DOHH2 (cell line): ENCODE measurements at regions not wholly inside any gene's neighbourhood (a gene's known extent, or its start where the extent isn't known, plus 50 kb on each side); places are given as distances from the start of the nearest gene placed in this dataset.

Experiments
- H3F3A ChIP-seq: fragments of 200-600 bp; sonication (generic), shearing (Covaris generic); 2 replicates; pipeline ENCODE4 v1.6.0; 2016; ENCODE audit warnings: antibody characterized with exemption, mild to moderate bottlenecking; ENCODE audit not compliant: control insufficient read depth, insufficient read depth
- H3K27ac ChIP-seq: fragments of 200-600 bp; sonication (generic); 2 replicates; pipeline ENCODE4 v1.5.1; 2014; ENCODE audit warnings: low read depth, mild to moderate bottlenecking, low read length, moderate library complexity
- H3K27me3 ChIP-seq: fragments of 200-600 bp; sonication (generic); 2 replicates; pipeline ENCODE4 v1.6.1; 2014; ENCODE audit warnings: mild to moderate bottlenecking, low read length, mixed read lengths; ENCODE audit not compliant: control insufficient read depth
- H3K36me3 ChIP-seq: fragments of 200-600 bp; sonication (generic); 2 replicates; pipeline ENCODE4 v1.6.1; 2014; ENCODE audit warnings: mild to moderate bottlenecking, low read length, moderate library complexity, mixed read lengths; ENCODE audit not compliant: control insufficient read depth
- H3K4me1 ChIP-seq: fragments of 200-600 bp; sonication (generic); 2 replicates; pipeline ENCODE4 v1.6.1; 2014; ENCODE audit warnings: mild to moderate bottlenecking, low read length, mixed read lengths; ENCODE audit not compliant: control insufficient read depth
- H3K4me2 ChIP-seq: fragments of 200-600 bp; sonication (generic); 2 replicates; pipeline ENCODE4 v1.6.0; 2014; ENCODE audit warnings: mild to moderate bottlenecking, low read length, moderate library complexity
- H3K4me3 ChIP-seq: fragments of 200-600 bp; sonication (generic); 2 replicates; pipeline ENCODE4 v1.5.1; 2014; ENCODE audit warnings: mild to moderate bottlenecking, low read length, mixed read lengths
- H3K79me2 ChIP-seq: fragments of 200-600 bp; sonication (generic); 2 replicates; pipeline ENCODE4 v1.6.1; 2014; ENCODE audit warnings: mild to moderate bottlenecking, low read length, mixed read lengths; ENCODE audit not compliant: control insufficient read depth
- H3K9me2 ChIP-seq: fragments of 200-600 bp; sonication (generic); replicated peaks from 2 replicates; pipeline ENCODE4 v1.6.1; 2014; ENCODE audit warnings: mild to moderate bottlenecking, low read length, mixed read lengths; ENCODE audit not compliant: control insufficient read depth
- H3K9me3 ChIP-seq: fragments of 200-600 bp; sonication (generic); 2 replicates; pipeline ENCODE4 v1.6.1; 2014; ENCODE audit warnings: antibody characterized with exemption, low read length, mixed read lengths; ENCODE audit not compliant: control insufficient read depth, insufficient read depth
- H4K20me1 ChIP-seq: fragments of 200-600 bp; sonication (generic); 2 replicates; pipeline ENCODE4 v1.6.0; 2014; ENCODE audit warnings: low read depth, mild to moderate bottlenecking, antibody characterized with exemption, low read length, moderate library complexity; ENCODE audit not compliant: control insufficient read depth, insufficient read depth
- CTCF ChIP-seq: fragments of 200-600 bp; sonication (generic); IDR thresholded peaks from one replicate; pipeline ENCODE4 v1.5.1; 2014; ENCODE audit warnings: antibody characterized with exemption, mild to moderate bottlenecking, low read depth, low read length; ENCODE audit not compliant: poor library complexity, severe bottlenecking
- EZH2phosphoT487 ChIP-seq: fragments of 200-600 bp; sonication (generic); IDR thresholded peaks from 2 replicates; pipeline ENCODE4 v1.6.1; 2017; ENCODE audit warnings: borderline replicate concordance, mild to moderate bottlenecking, antibody characterized with exemption, low read length, moderate library complexity, mixed read lengths

- Histone ChIP-seq H3K9me2 (no peaks in the 10 kb centered on the region), H3K9me3 (no peaks in the 10 kb centered on the region), H3K4me3 (no peak overlapping the region), H4K20me1 (no peaks in the 10 kb centered on the region), H3K4me2 (no peak overlapping the region), H3K79me2 (no peaks in the 10 kb centered on the region), H3K27me3 (no peaks in the 10 kb centered on the region), H3K4me1 (no peaks in the 10 kb centered on the region), H3F3A (no peaks in the 10 kb centered on the region), H3K27ac (no peak overlapping the region), H3K36me3 (no peaks in the 10 kb centered on the region)
- TF ChIP-seq CTCF: no peak
- no peak for TF ChIP-seq EZH2phosphoT487
Measured at GRCh38 chr4:129498626-129499025, 402.7 kb downstream of the C4orf33 start.

- Histone ChIP-seq H3F3A (no peaks in the 10 kb centered on the region), H3K9me3 (no peaks in the 10 kb centered on the region), H4K20me1 (no peaks in the 10 kb centered on the region), H3K4me1 (no peaks in the 10 kb centered on the region), H3K27ac (no peak overlapping the region), H3K27me3 (no peaks in the 10 kb centered on the region), H3K4me3 (no peak overlapping the region), H3K79me2 (no peaks in the 10 kb centered on the region), H3K9me2 (no peaks in the 10 kb centered on the region), H3K4me2 (no peak overlapping the region), H3K36me3 (no peaks in the 10 kb centered on the region)
- TF ChIP-seq EZH2phosphoT487: no peak
- no peak for TF ChIP-seq CTCF
Measured at GRCh38 chr4:129514852-129515251, 418.9 kb downstream of the C4orf33 start.

GRCh38 chr4:129515356-129515755, 419.4 kb downstream of the C4orf33 start:
- Histone ChIP-seq H4K20me1 (no peaks in the 10 kb centered on the region), H3F3A (no peaks in the 10 kb centered on the region), H3K9me2 (no peaks in the 10 kb centered on the region)

More at GRCh38 chr4:129515356-129515755, 419.4 kb downstream of the C4orf33 start:
- no peak overlapping the region for H3K4me3 ChIP-seq
- no peak overlapping the region for H3K4me2 ChIP-seq
- no peaks in the 10 kb centered on the region for H3K36me3 ChIP-seq
- H3K9me3 ChIP-seq: no peaks in the 10 kb centered on the region
- H3K4me1 ChIP-seq: no peaks in the 10 kb centered on the region
- no peaks in the 10 kb centered on the region for H3K27me3 ChIP-seq
- TF ChIP-seq CTCF (no peak), EZH2phosphoT487 (no peak)
- H3K27ac ChIP-seq: no peak overlapping the region
- no peaks in the 10 kb centered on the region for H3K79me2 ChIP-seq
